ENCODE measurements at regions not wholly inside any gene's neighbourhood (a gene's known extent, or its start where the extent isn't known, plus 50 kb on each side); places are given as distances from the start of the nearest gene placed in this dataset.

DNA sequence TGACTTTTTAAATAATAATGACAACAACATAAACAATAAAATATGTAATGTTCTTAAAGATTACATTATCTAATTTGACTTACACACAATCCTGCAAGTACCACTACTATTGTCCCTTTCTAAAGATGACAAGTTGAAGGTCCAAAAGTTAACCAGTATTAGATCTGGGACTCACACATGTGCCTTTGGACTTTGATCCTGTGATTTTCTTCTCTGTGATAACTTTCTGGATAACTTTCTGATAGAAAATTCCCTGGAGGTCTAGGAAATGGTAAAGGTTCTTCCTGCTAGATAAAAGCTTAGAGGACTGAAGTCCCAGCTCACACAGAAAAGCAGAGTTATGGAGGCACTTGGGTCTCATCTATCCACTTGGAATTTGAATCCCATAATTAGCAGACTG is 311.9 kb upstream of the KLHL29 start:
- TF ChIP-seq, protein P1, sequence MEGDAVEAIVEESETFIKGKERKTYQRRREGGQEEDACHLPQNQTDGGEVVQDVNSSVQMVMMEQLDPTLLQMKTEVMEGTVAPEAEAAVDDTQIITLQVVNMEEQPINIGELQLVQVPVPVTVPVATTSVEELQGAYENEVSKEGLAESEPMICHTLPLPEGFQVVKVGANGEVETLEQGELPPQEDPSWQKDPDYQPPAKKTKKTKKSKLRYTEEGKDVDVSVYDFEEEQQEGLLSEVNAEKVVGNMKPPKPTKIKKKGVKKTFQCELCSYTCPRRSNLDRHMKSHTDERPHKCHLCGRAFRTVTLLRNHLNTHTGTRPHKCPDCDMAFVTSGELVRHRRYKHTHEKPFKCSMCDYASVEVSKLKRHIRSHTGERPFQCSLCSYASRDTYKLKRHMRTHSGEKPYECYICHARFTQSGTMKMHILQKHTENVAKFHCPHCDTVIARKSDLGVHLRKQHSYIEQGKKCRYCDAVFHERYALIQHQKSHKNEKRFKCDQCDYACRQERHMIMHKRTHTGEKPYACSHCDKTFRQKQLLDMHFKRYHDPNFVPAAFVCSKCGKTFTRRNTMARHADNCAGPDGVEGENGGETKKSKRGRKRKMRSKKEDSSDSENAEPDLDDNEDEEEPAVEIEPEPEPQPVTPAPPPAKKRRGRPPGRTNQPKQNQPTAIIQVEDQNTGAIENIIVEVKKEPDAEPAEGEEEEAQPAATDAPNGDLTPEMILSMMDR (IDR thresholded peaks at IDR 0.05; ENCODE audit: insufficient read depth, low read length, poor library complexity, severe bottlenecking): no peak
- no peak for TF ChIP-seq EZH2phosphoT487 (conservative IDR thresholded peaks at IDR 0.05; ENCODE audit: low read length)
